ENCODE measurements at regions not wholly inside any gene's neighbourhood (a gene's known extent, or its start where the extent isn't known, plus 50 kb on each side); places are given as distances from the start of the nearest gene placed in this dataset.

DNA sequence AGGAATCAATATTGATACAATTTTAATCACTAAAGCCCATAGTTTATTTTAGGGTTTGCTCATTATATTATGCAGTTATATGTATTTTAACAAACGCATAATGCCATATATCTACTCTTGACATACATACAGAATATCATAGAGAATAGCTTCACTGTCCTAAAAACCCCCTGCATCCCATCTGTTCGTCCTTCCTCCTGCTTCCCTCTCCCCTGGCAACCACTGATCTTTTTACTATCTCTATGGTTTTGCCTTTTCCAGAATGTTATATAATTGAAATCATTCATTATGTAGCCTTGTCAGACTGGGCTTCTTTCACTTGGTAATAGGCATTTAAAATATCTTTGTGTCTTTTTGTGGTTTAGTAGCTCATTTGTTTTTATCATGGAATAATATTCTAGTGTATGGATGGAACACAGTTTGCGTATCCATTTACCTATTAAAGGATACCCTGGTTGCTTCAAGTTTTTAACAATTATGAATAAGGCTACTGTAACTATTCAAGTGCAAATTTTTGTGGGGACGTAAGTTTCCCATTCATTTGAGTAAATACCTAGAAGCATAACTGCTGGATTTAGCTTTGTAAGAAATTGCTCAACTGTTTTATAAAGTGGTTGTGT lies 801.6 kb upstream of the GCFC2 start:
- no peak for TF ChIP-seq POLR2AphosphoS5 (IDR thresholded peaks at IDR 0.05; ENCODE audit: insufficient read depth, low read depth, low read length)
- TF ChIP-seq, protein P1, sequence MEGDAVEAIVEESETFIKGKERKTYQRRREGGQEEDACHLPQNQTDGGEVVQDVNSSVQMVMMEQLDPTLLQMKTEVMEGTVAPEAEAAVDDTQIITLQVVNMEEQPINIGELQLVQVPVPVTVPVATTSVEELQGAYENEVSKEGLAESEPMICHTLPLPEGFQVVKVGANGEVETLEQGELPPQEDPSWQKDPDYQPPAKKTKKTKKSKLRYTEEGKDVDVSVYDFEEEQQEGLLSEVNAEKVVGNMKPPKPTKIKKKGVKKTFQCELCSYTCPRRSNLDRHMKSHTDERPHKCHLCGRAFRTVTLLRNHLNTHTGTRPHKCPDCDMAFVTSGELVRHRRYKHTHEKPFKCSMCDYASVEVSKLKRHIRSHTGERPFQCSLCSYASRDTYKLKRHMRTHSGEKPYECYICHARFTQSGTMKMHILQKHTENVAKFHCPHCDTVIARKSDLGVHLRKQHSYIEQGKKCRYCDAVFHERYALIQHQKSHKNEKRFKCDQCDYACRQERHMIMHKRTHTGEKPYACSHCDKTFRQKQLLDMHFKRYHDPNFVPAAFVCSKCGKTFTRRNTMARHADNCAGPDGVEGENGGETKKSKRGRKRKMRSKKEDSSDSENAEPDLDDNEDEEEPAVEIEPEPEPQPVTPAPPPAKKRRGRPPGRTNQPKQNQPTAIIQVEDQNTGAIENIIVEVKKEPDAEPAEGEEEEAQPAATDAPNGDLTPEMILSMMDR (IDR thresholded peaks at IDR 0.05; ENCODE audit: extremely low read depth in 1 of 2, insufficient read depth in 1 of 2, low read depth in 1 of 2, low read length in 2 of 2): no peak
- TF ChIP-seq POLR2A (IDR thresholded peaks at IDR 0.05; ENCODE audit: low read depth, low read length): no peak
- TF ChIP-seq GATA2 (IDR thresholded peaks at IDR 0.05; ENCODE audit: insufficient read depth, insufficient read length, low read depth, low read length): no peak
- no peak for TF ChIP-seq FOS (IDR thresholded peaks at IDR 0.05; ENCODE audit: borderline replicate concordance, insufficient read depth, low read length)

All from endothelial cell of umbilical vein (primary cell).